OCI-LY3 (cell line): ENCODE measurements at regions not wholly inside any gene's neighbourhood (a gene's known extent, or its start where the extent isn't known, plus 50 kb on each side); places are given as distances from the start of the nearest gene placed in this dataset.

Source experiments
- H2AFZ ChIP-seq: fragments of 200-600, 300-600 bp; shearing (Covaris generic); 2 replicates; pipeline ENCODE4 v1.6.0; 2014; ENCODE audit warnings: antibody characterized with exemption, low read depth, low read length
- H3K27ac ChIP-seq: fragments of 200-600, 300-600 bp; sonication (generic); 2 replicates; pipeline ENCODE4 v1.5.1; 2014; ENCODE audit warnings: mild to moderate bottlenecking, low read length, moderate library complexity, mixed read lengths
- H3K27me3 ChIP-seq: fragments of 200-600, 300-600 bp; sonication (generic); 2 replicates; pipeline ENCODE4 v1.6.1; 2014; ENCODE audit warnings: low read depth, low read length, mixed read lengths
- H3K36me3 ChIP-seq: fragments of 200-600, 300-600 bp; sonication (generic); replicated peaks from 2 replicates; pipeline ENCODE3; 2014; ENCODE audit warnings: low read depth, low read length, mixed read lengths
- H3K4me1 ChIP-seq: fragments of 300-600, 200-600 bp; sonication (generic); 2 replicates; pipeline ENCODE4 v1.6.1; 2014; ENCODE audit warnings: low read length, mixed read lengths
- H3K4me2 ChIP-seq: fragments of 200-600, 300-600 bp; sonication (generic); 2 replicates; pipeline ENCODE4 v1.6.1; 2014; ENCODE audit warnings: low read length, mixed read lengths
- H3K4me3 ChIP-seq: fragments of 300-600, 200-600 bp; sonication (generic); 2 replicates; pipeline ENCODE4 v1.5.1; 2014; ENCODE audit warnings: antibody characterized with exemption, mild to moderate bottlenecking, low read length, moderate library complexity
- H3K79me2 ChIP-seq: fragments of 300-600, 200-600 bp; shearing (Covaris generic); 2 replicates; pipeline ENCODE4 v1.6.1; 2014; ENCODE audit warnings: mild to moderate bottlenecking, low read length, mixed read lengths
- H3K9ac ChIP-seq: fragments of 300-600, 200-600 bp; shearing (Covaris generic); 2 replicates; pipeline ENCODE4 v1.6.0; 2014; ENCODE audit warnings: mild to moderate bottlenecking, low read length, moderate library complexity
- H3K9me3 ChIP-seq: fragments of 200-600, 300-600 bp; shearing (Covaris generic); 2 replicates; pipeline ENCODE4 v1.6.1; 2014; ENCODE audit warnings: low read length, mixed read lengths; ENCODE audit not compliant: insufficient read depth
- H4K20me1 ChIP-seq: fragments of 200-600, 300-600 bp; sonication (generic); 2 replicates; pipeline ENCODE4 v1.6.1; 2016; ENCODE audit warnings: low read length, mixed read lengths; ENCODE audit not compliant: insufficient read depth
- CTCF ChIP-seq: fragments of 200-600, 300-600 bp; sonication (generic); IDR thresholded peaks from 2 replicates; pipeline ENCODE4 v1.5.1; 2014; ENCODE audit warnings: antibody characterized with exemption, low read length, low read depth
- EZH2phosphoT487 ChIP-seq: fragments of 200-600 bp; shearing (Covaris generic); IDR thresholded peaks from 2 replicates; pipeline ENCODE4 v1.6.1; 2018; ENCODE audit warnings: antibody characterized with exemption, mixed run types, low read depth

- H3K4me1 ChIP-seq = peaks cover 35% of the 10 kb centered on the region
- H3K9me3 ChIP-seq = peaks cover 7% of the 10 kb centered on the region; the same call in 1 of the 2 replicates
- H4K20me1 ChIP-seq = no peaks in the 10 kb centered on the region
- H3K27ac ChIP-seq = peak overlapping the region; percentile 77
- no peak overlapping the region for H2AFZ ChIP-seq
- H3K4me3 ChIP-seq = peak overlapping the region; percentile 29
- H3K79me2 ChIP-seq = no peaks in the 10 kb centered on the region
- no peaks in the 10 kb centered on the region for H3K27me3 ChIP-seq
- H3K4me2 ChIP-seq = peak overlapping the region; percentile 53
- H3K36me3 ChIP-seq = peaks cover 12% of the 10 kb centered on the region
- H3K9ac ChIP-seq = peak overlapping the region; percentile 16; the same call in 1 of the 2 replicates
- TF ChIP-seq EZH2phosphoT487 (no peak), CTCF (no peak)
Measured at GRCh38 chr17:70405492-70406220, 236.3 kb downstream of the KCNJ2 start.

GRCh38 chr17:70407506-70407905 is 238.2 kb downstream of the KCNJ2 start:
- Histone ChIP-seq H3K79me2 (no peaks in the 10 kb centered on the region), H2AFZ (peak overlapping the region; percentile 0; the same call in 1 of the 2 replicates)
- TF ChIP-seq EZH2phosphoT487 (no peak), CTCF (no peak)

DNA sequence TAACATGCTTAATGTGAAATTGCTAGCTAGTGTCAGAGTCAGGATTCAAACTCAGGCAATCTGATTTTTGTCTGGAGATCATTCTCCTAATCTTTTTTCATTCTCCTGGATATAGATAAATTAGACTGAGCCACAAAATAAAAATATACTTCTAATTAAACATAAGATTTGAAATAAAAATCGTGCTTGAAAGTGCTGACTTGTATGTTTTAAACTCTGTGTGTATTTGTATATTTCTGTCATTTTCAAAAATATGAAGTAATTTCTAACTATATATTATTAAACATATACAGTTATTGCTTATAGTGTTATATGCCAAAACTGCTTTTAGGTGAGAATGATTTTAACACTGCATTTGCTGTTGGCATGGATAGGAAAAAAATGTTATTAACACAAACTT is 239.4 kb downstream of the KCNJ2 start:
- Histone ChIP-seq H3K9me3 (peaks cover 7% of the 10 kb centered on the region; the same call in 1 of the 2 replicates), H3K4me3 (no peak overlapping the region)

More at GRCh38 chr17:70407506-70407905, 238.2 kb downstream of the KCNJ2 start:
- Histone ChIP-seq H3K36me3 (peaks cover 11% of the 10 kb centered on the region), H3K4me2 (peak overlapping the region; percentile 5; the same call in 1 of the 2 replicates), H3K4me1 (peaks cover 35% of the 10 kb centered on the region), H3K4me3 (no peak overlapping the region), H4K20me1 (no peaks in the 10 kb centered on the region), H3K27me3 (no peaks in the 10 kb centered on the region), H3K27ac (no peak overlapping the region), H3K9ac (no peak overlapping the region), H3K9me3 (peaks cover 7% of the 10 kb centered on the region; the same call in 1 of the 2 replicates)

More for the DNA sequence above, 239.4 kb downstream of the KCNJ2 start:
- Histone ChIP-seq H3K4me2 (no peak overlapping the region), H3K27ac (no peak overlapping the region), H2AFZ (no peak overlapping the region), H3K4me1 (peaks cover 35% of the 10 kb centered on the region), H3K9ac (no peak overlapping the region), H3K79me2 (no peaks in the 10 kb centered on the region), H3K27me3 (no peaks in the 10 kb centered on the region), H3K36me3 (peaks cover 11% of the 10 kb centered on the region), H4K20me1 (no peaks in the 10 kb centered on the region)
- TF ChIP-seq EZH2phosphoT487 (no peak), CTCF (no peak)
